OCI-LY7 (cell line): ENCODE measurements at regions not wholly inside any gene's neighbourhood (a gene's known extent, or its start where the extent isn't known, plus 50 kb on each side); places are given as distances from the start of the nearest gene placed in this dataset.

ENCODE experiments used
- CTCF ChIP-seq: fragments of 200-600 bp; sonication (generic); conservative IDR thresholded peaks from 2 replicates; pipeline ENCODE4 v1.5.1; 2014; ENCODE audit warnings: mild to moderate bottlenecking, antibody characterized with exemption, low read length, moderate library complexity, mixed read lengths
- EZH2phosphoT487 ChIP-seq: fragments of 200-600 bp; sonication (generic); IDR thresholded peaks from 2 replicates; pipeline ENCODE4 v1.6.1; 2018; ENCODE audit warnings: low read depth, borderline replicate concordance, mild to moderate bottlenecking, mixed run types, antibody characterized with exemption, low read length, moderate library complexity, mixed read lengths

GRCh38 chr11:110918351-110918750, 206.1 kb upstream of the ARHGAP20 start:
- TF ChIP-seq CTCF (no peak), EZH2phosphoT487 (no peak)
